OCI-LY7 (cell line): ENCODE measurements at regions not wholly inside any gene's neighbourhood (a gene's known extent, or its start where the extent isn't known, plus 50 kb on each side); places are given as distances from the start of the nearest gene placed in this dataset.

Experiments
- BruUV-seq: library from RNA; stranded (reverse); fragments of 400-500 nt; replicated peaks from 2 replicates; lab custom pipeline; 2021; lab: Mats Ljungman, UMichigan
- CTCF ChIA-PET: fragments of 300-600 bp; sonication (Branson Sonifier 250); formaldehyde crosslinking; loops from one replicate; lab custom pipeline; 2022; ENCODE audit warnings: antibody characterized with exemption; ENCODE audit not compliant: unreplicated experiment; lab: Charles Lee
- POLR2A ChIA-PET: fragments of 300-600 bp; sonication (Branson Sonifier 250); formaldehyde crosslinking; loops from one replicate; lab custom pipeline; 2022; ENCODE audit warnings: antibody characterized with exemption; lab: Charles Lee
- DNase-seq: peaks from one replicate; pipeline ENCODE4 v3.0.0-alpha.2; 2015; ENCODE audit warnings: low spot score
- H2AFZ ChIP-seq: fragments of 200-600 bp; sonication (generic), shearing (Covaris generic); 2 replicates; pipeline ENCODE4 v1.6.1; 2014; ENCODE audit warnings: mild to moderate bottlenecking, antibody characterized with exemption, low read length, moderate library complexity
- H3K27ac ChIP-seq: fragments of 200-600 bp; sonication (generic); 2 replicates; pipeline ENCODE4 v1.5.1; 2014; ENCODE audit warnings: mixed run types, low read depth, mild to moderate bottlenecking, moderate library complexity, low read length, inconsistent platforms; ENCODE audit not compliant: poor library complexity, severe bottlenecking
- H3K36me3 ChIP-seq: fragments of 200-600 bp; sonication (generic); 2 replicates; pipeline ENCODE4 v1.6.1; 2014; ENCODE audit warnings: mild to moderate bottlenecking, antibody characterized with exemption, low read length, moderate library complexity, mixed read lengths; ENCODE audit not compliant: insufficient read depth
- H3K4me1 ChIP-seq: fragments of 200-600 bp; sonication (generic); 2 replicates; pipeline ENCODE4 v1.5.1; 2014; ENCODE audit warnings: mild to moderate bottlenecking, low read length; ENCODE audit not compliant: insufficient read depth, poor library complexity, severe bottlenecking
- H3K4me2 ChIP-seq: fragments of 200-600 bp; sonication (generic); 2 replicates; pipeline ENCODE4 v1.6.1; 2014; ENCODE audit warnings: mild to moderate bottlenecking, low read length
- H3K4me3 ChIP-seq: fragments of 200-600 bp; sonication (generic); 2 replicates; pipeline ENCODE4 v1.5.1; 2014; ENCODE audit warnings: mild to moderate bottlenecking, low read depth, low read length; ENCODE audit not compliant: poor library complexity, severe bottlenecking
- H3K79me2 ChIP-seq: fragments of 200-600 bp; sonication (generic); 2 replicates; pipeline ENCODE4 v1.6.1; 2016; ENCODE audit warnings: low read depth, mild to moderate bottlenecking, low read length, moderate library complexity, mixed read lengths; ENCODE audit not compliant: insufficient read depth
- H3K9me2 ChIP-seq: fragments of 200-600 bp; sonication (generic); 2 replicates; pipeline ENCODE4 v1.6.1; 2016; ENCODE audit warnings: mild to moderate bottlenecking, low read length, mixed read lengths; ENCODE audit not compliant: insufficient read depth
- H3K9me3 ChIP-seq: fragments of 200-600 bp; sonication (generic); 2 replicates; pipeline ENCODE4 v1.6.1; 2014; ENCODE audit warnings: mild to moderate bottlenecking, mixed run types, low read length, mixed read lengths
- H4K20me1 ChIP-seq: fragments of 200-600 bp; sonication (generic); 2 replicates; pipeline ENCODE4 v1.6.1; 2014; ENCODE audit warnings: mild to moderate bottlenecking, antibody characterized with exemption, low read length, moderate library complexity, mixed read lengths; ENCODE audit not compliant: insufficient read depth
- EZH2phosphoT487 ChIP-seq: fragments of 200-600 bp; sonication (generic); IDR thresholded peaks from 2 replicates; pipeline ENCODE4 v1.6.1; 2018; ENCODE audit warnings: low read depth, borderline replicate concordance, mild to moderate bottlenecking, mixed run types, antibody characterized with exemption, low read length, moderate library complexity, mixed read lengths
- intact Hi-C: fragments of 100-400 bp; cut with micrococcal nuclease; formaldehyde crosslinking; loops from one replicate; pipeline ENCODE4 v1.10.0; 2022; ENCODE audit not compliant: unreplicated experiment
- TF ChIP-seq, protein P1 (sequence below): fragments of 200-600 bp; sonication (generic); conservative IDR thresholded peaks from 2 replicates; pipeline ENCODE4 v1.5.1; 2014; ENCODE audit warnings: mild to moderate bottlenecking, antibody characterized with exemption, low read length, moderate library complexity, mixed read lengths

DNA sequence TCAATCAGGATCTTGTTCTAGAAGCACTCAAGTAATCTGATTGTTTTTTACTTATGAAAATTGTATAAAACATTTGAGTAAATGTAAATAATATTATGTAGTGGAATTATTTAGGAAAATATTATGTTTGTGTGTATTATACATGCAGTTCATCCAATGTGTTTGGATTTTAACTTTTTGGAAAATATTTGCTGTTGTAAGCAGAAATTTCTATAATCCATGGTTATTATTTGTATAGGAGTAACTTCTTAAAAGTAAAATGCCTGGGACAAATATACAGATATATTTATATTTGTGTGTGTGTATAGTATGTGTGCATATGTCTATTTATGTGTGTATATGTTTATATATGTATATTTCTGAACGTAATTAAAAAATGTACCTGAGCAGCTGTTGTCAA, 1394.6 kb upstream of the AGA start:
- Histone ChIP-seq H3K79me2 (no peaks in the 10 kb centered on the region), H3K36me3 (no peaks in the 10 kb centered on the region), H4K20me1 (no peaks in the 10 kb centered on the region; the same call in 1 of the 2 replicates), H3K4me3 (no peak overlapping the region), H3K27ac (no peak overlapping the region), H3K4me2 (no peak overlapping the region), H3K9me3 (no peaks in the 10 kb centered on the region), H3K9me2 (no peaks in the 10 kb centered on the region), H3K4me1 (no peaks in the 10 kb centered on the region), H2AFZ (no peak overlapping the region)
- POLR2A ChIA-PET, result interaction anchor here (0.6 kb wide), 1 partner anchor 769 kb away, joined by 3 read pairs; no protein-coding TSS in a partner anchor
- CTCF ChIA-PET, result no interaction called here
- TF ChIP-seq, protein P1, sequence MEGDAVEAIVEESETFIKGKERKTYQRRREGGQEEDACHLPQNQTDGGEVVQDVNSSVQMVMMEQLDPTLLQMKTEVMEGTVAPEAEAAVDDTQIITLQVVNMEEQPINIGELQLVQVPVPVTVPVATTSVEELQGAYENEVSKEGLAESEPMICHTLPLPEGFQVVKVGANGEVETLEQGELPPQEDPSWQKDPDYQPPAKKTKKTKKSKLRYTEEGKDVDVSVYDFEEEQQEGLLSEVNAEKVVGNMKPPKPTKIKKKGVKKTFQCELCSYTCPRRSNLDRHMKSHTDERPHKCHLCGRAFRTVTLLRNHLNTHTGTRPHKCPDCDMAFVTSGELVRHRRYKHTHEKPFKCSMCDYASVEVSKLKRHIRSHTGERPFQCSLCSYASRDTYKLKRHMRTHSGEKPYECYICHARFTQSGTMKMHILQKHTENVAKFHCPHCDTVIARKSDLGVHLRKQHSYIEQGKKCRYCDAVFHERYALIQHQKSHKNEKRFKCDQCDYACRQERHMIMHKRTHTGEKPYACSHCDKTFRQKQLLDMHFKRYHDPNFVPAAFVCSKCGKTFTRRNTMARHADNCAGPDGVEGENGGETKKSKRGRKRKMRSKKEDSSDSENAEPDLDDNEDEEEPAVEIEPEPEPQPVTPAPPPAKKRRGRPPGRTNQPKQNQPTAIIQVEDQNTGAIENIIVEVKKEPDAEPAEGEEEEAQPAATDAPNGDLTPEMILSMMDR, result no peak
- TF ChIP-seq EZH2phosphoT487, result no peak
- no peak for DNase-seq
- intact Hi-C loops, result no loop called here
- no TSS peak for BruUV-seq

DNA sequence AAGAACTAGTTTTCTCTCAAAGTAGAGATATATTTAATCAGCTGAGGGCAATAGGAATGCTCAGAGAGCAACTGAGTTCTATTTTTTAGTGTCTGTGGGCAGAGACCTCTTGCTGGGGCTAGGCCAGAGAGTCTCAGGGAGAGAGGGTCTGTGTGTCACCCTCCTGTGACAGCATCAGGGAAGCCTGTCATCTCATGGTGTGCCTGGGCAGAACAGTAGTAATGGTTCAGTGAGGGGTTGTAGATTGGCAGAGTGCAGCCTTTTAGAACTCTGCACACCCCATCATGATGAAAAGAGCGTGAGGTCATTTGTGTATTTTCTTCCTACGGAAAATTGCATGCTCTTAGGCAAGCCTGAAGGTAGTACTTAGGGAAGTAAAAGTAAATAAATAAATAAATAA, 1396.5 kb upstream of the AGA start:
- Histone ChIP-seq H3K79me2 (no peaks in the 10 kb centered on the region), H3K4me2 (no peak overlapping the region), H3K9me3 (no peaks in the 10 kb centered on the region), H2AFZ (no peak overlapping the region), H3K4me1 (no peaks in the 10 kb centered on the region), H3K4me3 (no peak overlapping the region), H4K20me1 (no peaks in the 10 kb centered on the region), H3K27ac (no peak overlapping the region), H3K36me3 (no peaks in the 10 kb centered on the region), H3K9me2 (no peaks in the 10 kb centered on the region)
- intact Hi-C loops, result no loop called here
- BruUV-seq, result no TSS peak
- DNase-seq, result no peak
- TF ChIP-seq EZH2phosphoT487, result no peak
- TF ChIP-seq, protein P1, result no peak
- ChIA-PET CTCF (no interaction called here), POLR2A (no interaction called here)

DNA sequence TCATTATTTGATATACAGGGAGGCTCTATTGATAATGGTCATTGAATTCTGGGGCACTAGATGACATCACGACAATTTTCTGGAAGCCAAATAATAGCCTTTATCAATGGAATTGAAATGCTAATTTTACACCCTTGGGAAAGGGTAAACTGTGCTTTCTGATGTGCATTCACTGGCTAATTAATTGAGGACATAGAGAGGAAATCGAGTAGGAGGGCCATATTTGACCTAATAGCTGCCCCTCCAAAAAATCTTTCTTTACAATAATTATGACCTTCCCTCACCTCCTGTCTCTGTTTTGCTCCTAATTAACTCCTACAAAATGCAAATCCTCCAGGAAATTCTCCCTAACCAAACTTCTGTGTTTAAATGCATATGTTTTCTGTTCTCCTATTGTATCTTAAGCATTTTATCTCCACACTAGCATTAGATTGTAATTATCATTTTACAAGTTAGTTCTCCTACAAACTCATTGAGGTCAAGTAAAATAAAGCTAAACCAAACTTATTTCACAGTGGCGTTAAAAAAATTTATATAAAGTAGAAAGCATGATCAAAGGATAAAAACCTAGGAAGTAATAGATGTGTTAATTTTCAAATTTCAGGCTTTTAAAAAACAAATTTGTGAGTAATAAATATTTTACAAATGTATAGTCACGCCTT, 1414.0 kb upstream of the AGA start:
- BruUV-seq, result no TSS peak
- intact Hi-C loops, result no loop called here
- TF ChIP-seq, protein P1, result no peak
- TF ChIP-seq EZH2phosphoT487, result no peak

More for the DNA sequence above, 1414.0 kb upstream of the AGA start:
- no peaks in the 10 kb centered on the region for H3K4me1 ChIP-seq
- H3K36me3 ChIP-seq, result no peaks in the 10 kb centered on the region
- no peak for DNase-seq
- ChIA-PET CTCF (no interaction called here), POLR2A (no interaction called here)
- H3K9me3 ChIP-seq, result no peaks in the 10 kb centered on the region
- no peak overlapping the region for H2AFZ ChIP-seq
- H3K79me2 ChIP-seq, result no peaks in the 10 kb centered on the region
- H3K27ac ChIP-seq, result no peak overlapping the region
- no peak overlapping the region for H3K4me3 ChIP-seq
- H4K20me1 ChIP-seq, result no peaks in the 10 kb centered on the region
- no peak overlapping the region for H3K4me2 ChIP-seq
- no peaks in the 10 kb centered on the region for H3K9me2 ChIP-seq
